SHP77 (cell line): ENCODE measurements at regions not wholly inside any gene's neighbourhood (a gene's known extent, or its start where the extent isn't known, plus 50 kb on each side); places are given as distances from the start of the nearest gene placed in this dataset.

Experiments used
- DNase-seq, 2 experiments: peaks; one replicate each; lab custom pipeline; 2025; lab: John Stamatoyannopoulos, UW

GRCh38 chr15:62439543-62440016, 274.5 kb upstream of the C2CD4B start:
- no peak for DNase-seq

GRCh38 chr15:62440362-62441105, 275.4 kb upstream of the C2CD4B start:
- no peak for DNase-seq

GRCh38 chr15:62444104-62445022, 279.3 kb upstream of the C2CD4B start:
- no peak for DNase-seq

GRCh38 chr15:62445244-62445643, 280.2 kb upstream of the C2CD4B start:
- no peak for DNase-seq

GRCh38 chr15:62446984-62447383, 281.9 kb upstream of the C2CD4B start:
- DNase-seq, result no peak

GRCh38 chr15:62447742-62448141, 282.7 kb upstream of the C2CD4B start:
- DNase-seq, result no peak

GRCh38 chr15:62449638-62450037, 284.6 kb upstream of the C2CD4B start:
- no peak for DNase-seq

GRCh38 chr15:62450061-62450460, 285.0 kb upstream of the C2CD4B start:
- DNase-seq, result no peak

- DNase-seq, result no peak
Observed at GRCh38 chr15:62452026-62452425, 286.9 kb upstream of the C2CD4B start.

- no peak for DNase-seq
Observed at GRCh38 chr15:62452667-62453066, 287.6 kb upstream of the C2CD4B start.

- DNase-seq, result no peak
Observed at GRCh38 chr15:62453375-62453774, 288.3 kb upstream of the C2CD4B start.

GRCh38 chr15:62453981-62454380, 288.9 kb upstream of the C2CD4B start:
- no peak for DNase-seq

GRCh38 chr15:62454567-62455172, 289.6 kb upstream of the C2CD4B start:
- DNase-seq, result no peak

- DNase-seq, result no peak
Observed at GRCh38 chr15:62455441-62455921, 290.4 kb upstream of the C2CD4B start.

GRCh38 chr15:62456011-62456920, 291.2 kb upstream of the C2CD4B start:
- DNase-seq, result no peak

GRCh38 chr15:62457100-62457499, 292.0 kb upstream of the C2CD4B start:
- no peak for DNase-seq

- DNase-seq, result no peak
Observed at GRCh38 chr15:62459875-62460274, 294.8 kb upstream of the C2CD4B start.

GRCh38 chr15:62462268-62462667, 297.2 kb upstream of the C2CD4B start:
- DNase-seq, result no peak

GRCh38 chr15:62462721-62463120, 297.6 kb upstream of the C2CD4B start:
- DNase-seq, result no peak

GRCh38 chr15:62464705-62465104, 299.6 kb upstream of the C2CD4B start:
- DNase-seq, result no peak

- DNase-seq, result no peak
Observed at GRCh38 chr15:62465173-62465572, 300.1 kb upstream of the C2CD4B start.
